BJ (cell line): ENCODE measurements at regions not wholly inside any gene's neighbourhood (a gene's known extent, or its start where the extent isn't known, plus 50 kb on each side); places are given as distances from the start of the nearest gene placed in this dataset.

Source experiments
- CTCF ChIA-PET: fragments of 350-600 bp; formaldehyde crosslinking; extraction: SDS; loops from one replicate; lab custom pipeline; 2021; ENCODE audit warnings: antibody characterized with exemption, inconsistent platforms; lab: Yijun Ruan, JAX
- POLR2A ChIA-PET: fragments of 300-600 bp; sonication (Branson Sonifier 250); formaldehyde crosslinking; extraction: SDS; loops from one replicate; lab custom pipeline; 2021; ENCODE audit warnings: antibody characterized with exemption; lab: Charles Lee
- DNase-seq: peaks from one replicate; pipeline ENCODE4 v3.0.0-alpha.2; 2011; ENCODE audit warnings: low read depth
- H3K27me3 ChIP-seq: 2 replicates; pipeline ENCODE4 v1.6.0; 2011; ENCODE audit warnings: low read length; ENCODE audit not compliant: control insufficient read depth, insufficient read depth
- H3K36me3 ChIP-seq: 2 replicates; pipeline ENCODE4 v1.5.1; 2011; ENCODE audit warnings: low read length; ENCODE audit not compliant: control insufficient read depth, insufficient read depth
- H3K4me3 ChIP-seq: 2 replicates; pipeline ENCODE4 v1.5.1; 2011; ENCODE audit warnings: low read depth, mild to moderate bottlenecking, control low read depth, low read length
- CTCF ChIP-seq: IDR thresholded peaks from 2 replicates; pipeline ENCODE4 v1.5.1; 2011; ENCODE audit warnings: low read depth, mild to moderate bottlenecking, control low read depth, inconsistent platforms, low read length, moderate library complexity; ENCODE audit not compliant: insufficient read depth

- TF ChIP-seq CTCF, result no peak
- no peaks in the 10 kb centered on the region for H3K27me3 ChIP-seq
- H3K36me3 ChIP-seq, result no peaks in the 10 kb centered on the region
- POLR2A ChIA-PET, result no interaction called here
- DNase-seq, result no peak
- CTCF ChIA-PET, result no interaction called here
- no peak overlapping the region for H3K4me3 ChIP-seq
Measured at GRCh38 chr1:90459570-90459969, 257.5 kb downstream of the BARHL2 start.

DNA sequence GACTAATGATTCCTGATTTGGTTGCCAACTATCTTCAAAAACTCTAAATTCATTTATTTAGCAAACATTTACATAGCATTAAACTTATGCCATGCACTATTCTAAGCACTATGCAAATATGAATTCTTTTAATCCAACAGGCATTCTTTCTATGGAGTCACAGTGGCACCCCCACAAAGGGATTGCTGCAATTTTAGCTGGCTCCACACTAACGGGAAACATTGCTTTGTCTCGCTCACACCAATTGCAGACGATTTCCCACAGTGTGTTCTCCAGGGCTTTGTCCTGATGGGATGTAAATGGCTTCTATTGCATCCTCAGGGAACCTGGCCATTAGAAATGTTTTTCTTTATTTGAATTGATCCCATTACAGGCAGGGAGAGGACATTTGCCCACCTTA lies 259.1 kb downstream of the BARHL2 start:
- no peak for TF ChIP-seq CTCF
- H3K4me3 ChIP-seq, result no peak overlapping the region
- no peak for DNase-seq
- POLR2A ChIA-PET, result no interaction called here
- H3K36me3 ChIP-seq, result no peaks in the 10 kb centered on the region
- CTCF ChIA-PET, result no interaction called here
- no peaks in the 10 kb centered on the region for H3K27me3 ChIP-seq

- no peak overlapping the region for H3K4me3 ChIP-seq
- ChIA-PET CTCF (no interaction called here), POLR2A (no interaction called here)
- no peak for TF ChIP-seq CTCF
- H3K36me3 ChIP-seq, result no peaks in the 10 kb centered on the region
- H3K27me3 ChIP-seq, result no peaks in the 10 kb centered on the region
- no peak for DNase-seq
Measured at GRCh38 chr1:90452491-90452890, 264.6 kb downstream of the BARHL2 start.

DNA sequence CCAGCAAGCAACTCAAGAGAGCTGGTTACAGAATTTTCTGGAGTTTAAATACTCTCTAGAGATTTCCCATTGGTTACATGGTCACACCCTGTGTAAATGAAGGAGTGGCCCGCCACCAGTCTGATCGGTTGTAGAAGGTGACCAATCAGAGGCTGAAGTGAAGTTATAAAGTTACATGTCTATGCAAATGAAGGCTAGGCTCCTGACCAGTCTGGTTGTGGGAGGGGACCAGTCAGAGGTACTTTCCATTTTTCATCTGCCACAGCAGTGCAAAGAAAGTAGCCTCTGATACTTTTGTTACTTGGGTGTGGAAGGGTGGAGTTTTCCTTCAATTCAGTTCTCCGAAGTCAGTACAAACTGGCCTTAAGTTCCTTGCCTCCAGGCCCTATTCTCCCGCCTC lies 273.7 kb downstream of the BARHL2 start:
- no peak overlapping the region for H3K4me3 ChIP-seq
- no peak for DNase-seq
- POLR2A ChIA-PET, result no interaction called here
- TF ChIP-seq CTCF, result no peak
- no peaks in the 10 kb centered on the region for H3K36me3 ChIP-seq
- CTCF ChIA-PET, result no interaction called here
- H3K27me3 ChIP-seq, result no peaks in the 10 kb centered on the region

DNA sequence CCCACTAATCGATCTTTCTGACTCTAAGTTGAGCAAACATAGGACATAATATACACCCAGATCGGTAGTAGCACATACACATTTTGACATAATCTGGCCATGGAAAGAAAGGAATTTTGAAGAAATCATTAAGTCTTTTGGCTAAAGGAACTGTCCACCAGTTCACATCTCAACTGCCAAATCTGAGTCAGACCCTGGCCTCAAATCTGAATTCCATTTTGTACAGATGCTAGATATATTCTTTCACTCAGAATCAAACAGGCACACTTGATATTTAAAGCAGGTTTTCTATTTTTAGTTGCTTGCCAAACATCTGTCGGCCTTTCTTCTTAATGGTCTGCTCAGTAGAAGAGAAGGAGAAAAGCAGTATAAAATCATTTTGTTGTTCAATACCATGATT lies 281.8 kb downstream of the BARHL2 start:
- POLR2A ChIA-PET, result no interaction called here
- TF ChIP-seq CTCF, result no peak
- no peak for DNase-seq
- CTCF ChIA-PET, result no interaction called here
- no peak overlapping the region for H3K4me3 ChIP-seq
- H3K27me3 ChIP-seq, result no peaks in the 10 kb centered on the region
- no peaks in the 10 kb centered on the region for H3K36me3 ChIP-seq
